H1 (cell line): ENCODE measurements at regions not wholly inside any gene's neighbourhood (a gene's known extent, or its start where the extent isn't known, plus 50 kb on each side); places are given as distances from the start of the nearest gene placed in this dataset.

ENCODE experiments used
- TAF1 ChIP-seq: IDR thresholded peaks from 2 replicates; pipeline ENCODE4 v1.6.1; 2011; ENCODE audit warnings: mild to moderate bottlenecking, low read depth, low read length
- ZNF274 ChIP-seq: IDR thresholded peaks from 2 replicates; pipeline ENCODE4 v1.7.0; 2012; ENCODE audit warnings: low read length, borderline replicate concordance; ENCODE audit errors: extremely low read depth
- TF ChIP-seq, protein P1 (sequence below): IDR thresholded peaks from 2 replicates; pipeline ENCODE4 v1.6.1; 2012; ENCODE audit warnings: low read length, inconsistent platforms

DNA sequence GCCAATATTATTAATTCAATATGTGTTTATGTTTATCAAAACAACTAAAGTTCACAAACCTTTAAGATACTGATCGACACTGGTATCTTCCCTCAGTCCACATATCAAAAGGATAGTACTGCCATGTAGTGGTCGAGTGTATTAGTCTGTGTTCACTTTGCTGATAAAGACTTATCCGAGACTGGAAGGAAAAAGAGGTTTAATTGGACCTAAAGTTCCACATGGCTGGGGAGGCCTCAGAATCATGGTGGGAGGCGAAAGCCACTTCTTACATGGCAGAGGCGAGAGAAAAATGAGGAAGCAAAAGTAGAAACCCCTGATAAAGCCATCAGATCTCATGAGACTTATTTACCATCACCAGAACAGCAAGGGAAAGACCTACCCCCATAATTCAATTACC, 325.4 kb upstream of the PHF14 start (continued):
- TF ChIP-seq ZNF274 (no peak), TAF1 (no peak)
- TF ChIP-seq, protein P1, sequence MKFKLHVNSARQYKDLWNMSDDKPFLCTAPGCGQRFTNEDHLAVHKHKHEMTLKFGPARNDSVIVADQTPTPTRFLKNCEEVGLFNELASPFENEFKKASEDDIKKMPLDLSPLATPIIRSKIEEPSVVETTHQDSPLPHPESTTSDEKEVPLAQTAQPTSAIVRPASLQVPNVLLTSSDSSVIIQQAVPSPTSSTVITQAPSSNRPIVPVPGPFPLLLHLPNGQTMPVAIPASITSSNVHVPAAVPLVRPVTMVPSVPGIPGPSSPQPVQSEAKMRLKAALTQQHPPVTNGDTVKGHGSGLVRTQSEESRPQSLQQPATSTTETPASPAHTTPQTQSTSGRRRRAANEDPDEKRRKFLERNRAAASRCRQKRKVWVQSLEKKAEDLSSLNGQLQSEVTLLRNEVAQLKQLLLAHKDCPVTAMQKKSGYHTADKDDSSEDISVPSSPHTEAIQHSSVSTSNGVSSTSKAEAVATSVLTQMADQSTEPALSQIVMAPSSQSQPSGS, result no peak
